ENCODE measurements at regions not wholly inside any gene's neighbourhood (a gene's known extent, or its start where the extent isn't known, plus 50 kb on each side); places are given as distances from the start of the nearest gene placed in this dataset.

DNA sequence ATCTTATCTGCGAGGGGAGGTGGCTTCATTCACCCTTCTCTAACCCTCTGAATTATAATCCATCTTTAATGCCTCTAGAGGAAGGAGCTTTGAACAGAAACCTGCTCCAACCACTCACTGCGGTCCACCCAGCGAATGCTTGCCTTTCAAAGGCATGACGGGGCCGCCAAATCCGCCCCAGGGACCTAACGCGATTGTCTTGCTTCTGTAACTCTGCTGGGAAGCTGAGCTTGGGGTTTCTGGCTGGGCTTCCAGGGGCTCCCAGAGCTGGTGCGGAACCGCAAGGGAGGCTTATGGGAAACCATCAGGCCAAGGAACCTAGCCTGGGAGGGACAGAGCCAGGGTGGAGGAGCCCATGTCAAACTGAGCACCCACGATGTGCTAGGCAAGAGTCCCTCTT lies 231.2 kb upstream of the LHX5 start:
- H3K27me3 Mint-ChIP-seq (ENCODE audit: low read depth) = peaks cover 40% of the 10 kb centered on the region
- Histone ChIP-seq H3K27ac (ENCODE audit: insufficient read length, low read depth, low read length) (no peak overlapping the region), H3K23me2 (ENCODE audit: insufficient read length, low read depth, low read length, poor library complexity, severe bottlenecking) (no peaks in the 10 kb centered on the region)

More for the DNA sequence above, 231.2 kb upstream of the LHX5 start:
- Histone ChIP-seq H3K4me2 (ENCODE audit: insufficient read depth, insufficient read length, low read length) (no peak overlapping the region), H4K20me1 (ENCODE audit: control insufficient read depth, insufficient read depth, insufficient read length) (no peaks in the 10 kb centered on the region), H2AK5ac (ENCODE audit: insufficient read length, low read length) (no peak overlapping the region), H3K4ac (ENCODE audit: low read depth, low read length) (no peak overlapping the region), H3K9ac (ENCODE audit: extremely low read depth, insufficient read length, low read length) (no peak overlapping the region), H2BK15ac (ENCODE audit: low read depth, low read length) (no peak overlapping the region), H2BK120ac (ENCODE audit: low read depth, low read length, poor library complexity, severe bottlenecking) (no peak overlapping the region), H3K79me1 (ENCODE audit: insufficient read depth, low read depth, low read length, poor library complexity, severe bottlenecking) (no peaks in the 10 kb centered on the region), H2BK5ac (ENCODE audit: insufficient read length, low read length) (no peak overlapping the region), H3K18ac (ENCODE audit: insufficient read length, low read depth, low read length) (no peak overlapping the region), H2BK12ac (ENCODE audit: insufficient read length, low read depth, low read length) (no peak overlapping the region), H3K9me3 (ENCODE audit: control insufficient read depth, low read depth, low read length) (no peaks in the 10 kb centered on the region), H3T11ph (ENCODE audit: low read length) (no peak overlapping the region), H2AFZ (ENCODE audit: low read length) (no peak overlapping the region), H4K5ac (ENCODE audit: insufficient read length, low read depth, low read length) (no peak overlapping the region), H4K8ac (replicated peaks; ENCODE audit: insufficient read length, low read depth, low read length) (no peak overlapping the region), H3K56ac (ENCODE audit: insufficient read length, low read depth, low read length) (no peak overlapping the region), H3K23ac (ENCODE audit: insufficient read length, low read depth, low read length) (no peak overlapping the region), H4K91ac (ENCODE audit: insufficient read length, low read depth, low read length) (no peak overlapping the region), H3K14ac (ENCODE audit: insufficient read depth, low read length) (no peak overlapping the region), H3K4me1 (ENCODE audit: insufficient read depth, low read length) (no peaks in the 10 kb centered on the region), H2BK20ac (ENCODE audit: low read depth, low read length, poor library complexity, severe bottlenecking) (no peak overlapping the region), H3K79me2 (ENCODE audit: insufficient read depth, low read length) (no peaks in the 10 kb centered on the region), H3K27me3 (ENCODE audit: insufficient read depth, low read length) (no peaks in the 10 kb centered on the region; the same call in 1 of the 2 replicates)
- TF ChIP-seq, protein P1, sequence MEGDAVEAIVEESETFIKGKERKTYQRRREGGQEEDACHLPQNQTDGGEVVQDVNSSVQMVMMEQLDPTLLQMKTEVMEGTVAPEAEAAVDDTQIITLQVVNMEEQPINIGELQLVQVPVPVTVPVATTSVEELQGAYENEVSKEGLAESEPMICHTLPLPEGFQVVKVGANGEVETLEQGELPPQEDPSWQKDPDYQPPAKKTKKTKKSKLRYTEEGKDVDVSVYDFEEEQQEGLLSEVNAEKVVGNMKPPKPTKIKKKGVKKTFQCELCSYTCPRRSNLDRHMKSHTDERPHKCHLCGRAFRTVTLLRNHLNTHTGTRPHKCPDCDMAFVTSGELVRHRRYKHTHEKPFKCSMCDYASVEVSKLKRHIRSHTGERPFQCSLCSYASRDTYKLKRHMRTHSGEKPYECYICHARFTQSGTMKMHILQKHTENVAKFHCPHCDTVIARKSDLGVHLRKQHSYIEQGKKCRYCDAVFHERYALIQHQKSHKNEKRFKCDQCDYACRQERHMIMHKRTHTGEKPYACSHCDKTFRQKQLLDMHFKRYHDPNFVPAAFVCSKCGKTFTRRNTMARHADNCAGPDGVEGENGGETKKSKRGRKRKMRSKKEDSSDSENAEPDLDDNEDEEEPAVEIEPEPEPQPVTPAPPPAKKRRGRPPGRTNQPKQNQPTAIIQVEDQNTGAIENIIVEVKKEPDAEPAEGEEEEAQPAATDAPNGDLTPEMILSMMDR (conservative IDR thresholded peaks at IDR 0.05) = no peak
- Mint-ChIP-seq H3K27ac (peak overlapping the region in 1 of 3 experiments; percentile 5; a peak in 2 of 7 replicates), H3K36me3 (ENCODE audit: insufficient read depth in 1 of 3, low read depth in 3 of 3) (no peaks in the 10 kb centered on the region), H3K4me1 (peaks cover 18 to 25% of the 10 kb centered on the region in 2 experiments), H3K9me3 (no peaks in the 10 kb centered on the region; a peak in 1 of 5 replicates), H3K4me3 (no peak overlapping the region)
- DNase-seq = no peak
- no CpG with 5 or more reads among the region's 11 CpGs for WGBS (ENCODE audit: extremely low coverage, insufficient read length, low lambda C conversion rate)

All from H9 (cell line).